ENCODE measurements at regions not wholly inside any gene's neighbourhood (a gene's known extent, or its start where the extent isn't known, plus 50 kb on each side); places are given as distances from the start of the nearest gene placed in this dataset.

GRCh38 chr6:66390393-66390792 is 683.4 kb upstream of the EYS start:
- Histone ChIP-seq H3K27me3 (replicated peaks in 1 of 2; ENCODE audit: control insufficient read depth in 2 of 2, insufficient read depth in 2 of 2, low read length in 1 of 2) (no peaks in the 10 kb centered on the region), H3K9ac (ENCODE audit: control insufficient read depth, insufficient read depth, low read length) (no peak overlapping the region), H3K4me2 (ENCODE audit: control insufficient read depth, insufficient read depth) (no peak overlapping the region), H3K9me3 (replicated peaks; ENCODE audit: control insufficient read depth, insufficient read depth, low read length) (no peaks in the 10 kb centered on the region), H3K4me1 (ENCODE audit: control insufficient read depth, insufficient read depth, low read length) (no peaks in the 10 kb centered on the region), H3K4me3 (no peak overlapping the region), H3K36me3 (ENCODE audit: control insufficient read depth in 2 of 2, insufficient read depth in 2 of 2, low read length in 1 of 2) (no peaks in the 10 kb centered on the region), H4K20me1 (ENCODE audit: control insufficient read depth, insufficient read depth) (no peaks in the 10 kb centered on the region), H2AFZ (ENCODE audit: control insufficient read depth, low read depth, low read length) (no peak overlapping the region), H3K27ac (ENCODE audit: control insufficient read depth, insufficient read depth) (no peak overlapping the region), H3K79me2 (ENCODE audit: control insufficient read depth, insufficient read depth, low read length) (no peaks in the 10 kb centered on the region)
- BruUV-seq (replicated peaks): no TSS peak
- RAD21 ChIA-PET (ENCODE audit: unreplicated experiment): no interaction called here
- POLR2A ChIA-PET: no interaction called here
- 57% methylated on average over 2 of the region's 2 CpGs for WGBS (ENCODE audit: insufficient coverage, insufficient replicate concordance, low lambda C conversion rate, missing lambda C conversion rate)
- FAIRE-seq (no peak), DNase-seq (ENCODE audit: low read depth, low spot score) (no peak), ATAC-seq (no peak)
- no peak for TF ChIP-seq BCLAF1 (IDR thresholded peaks at IDR 0.05)
- TF ChIP-seq ZNF622 (IDR thresholded peaks at IDR 0.05): no peak
- TF ChIP-seq CREM (IDR thresholded peaks at IDR 0.05; ENCODE audit: low read depth): no peak
- TF ChIP-seq SMAD1 (IDR thresholded peaks at IDR 0.05; ENCODE audit: low read depth, partially characterized antibody): no peak
- TF ChIP-seq NFYA (IDR thresholded peaks at IDR 0.05; ENCODE audit: borderline replicate concordance, low read depth, low read length): no peak
- TF ChIP-seq, protein P1, sequence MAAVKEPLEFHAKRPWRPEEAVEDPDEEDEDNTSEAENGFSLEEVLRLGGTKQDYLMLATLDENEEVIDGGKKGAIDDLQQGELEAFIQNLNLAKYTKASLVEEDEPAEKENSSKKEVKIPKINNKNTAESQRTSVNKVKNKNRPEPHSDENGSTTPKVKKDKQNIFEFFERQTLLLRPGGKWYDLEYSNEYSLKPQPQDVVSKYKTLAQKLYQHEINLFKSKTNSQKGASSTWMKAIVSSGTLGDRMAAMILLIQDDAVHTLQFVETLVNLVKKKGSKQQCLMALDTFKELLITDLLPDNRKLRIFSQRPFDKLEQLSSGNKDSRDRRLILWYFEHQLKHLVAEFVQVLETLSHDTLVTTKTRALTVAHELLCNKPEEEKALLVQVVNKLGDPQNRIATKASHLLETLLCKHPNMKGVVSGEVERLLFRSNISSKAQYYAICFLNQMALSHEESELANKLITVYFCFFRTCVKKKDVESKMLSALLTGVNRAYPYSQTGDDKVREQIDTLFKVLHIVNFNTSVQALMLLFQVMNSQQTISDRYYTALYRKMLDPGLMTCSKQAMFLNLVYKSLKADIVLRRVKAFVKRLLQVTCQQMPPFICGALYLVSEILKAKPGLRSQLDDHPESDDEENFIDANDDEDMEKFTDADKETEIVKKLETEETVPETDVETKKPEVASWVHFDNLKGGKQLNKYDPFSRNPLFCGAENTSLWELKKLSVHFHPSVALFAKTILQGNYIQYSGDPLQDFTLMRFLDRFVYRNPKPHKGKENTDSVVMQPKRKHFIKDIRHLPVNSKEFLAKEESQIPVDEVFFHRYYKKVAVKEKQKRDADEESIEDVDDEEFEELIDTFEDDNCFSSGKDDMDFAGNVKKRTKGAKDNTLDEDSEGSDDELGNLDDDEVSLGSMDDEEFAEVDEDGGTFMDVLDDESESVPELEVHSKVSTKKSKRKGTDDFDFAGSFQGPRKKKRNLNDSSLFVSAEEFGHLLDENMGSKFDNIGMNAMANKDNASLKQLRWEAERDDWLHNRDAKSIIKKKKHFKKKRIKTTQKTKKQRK (IDR thresholded peaks at IDR 0.05; ENCODE audit: low read depth, low read length): no peak
- TF ChIP-seq TCF12 (IDR thresholded peaks at IDR 0.05; ENCODE audit: low read depth, low read length): no peak
- no peak for TF ChIP-seq HCFC1 (IDR thresholded peaks at IDR 0.05; ENCODE audit: low read length)
- TF ChIP-seq LARP7 (IDR thresholded peaks at IDR 0.05): no peak
- TF ChIP-seq CHD1 (IDR thresholded peaks at IDR 0.05; ENCODE audit: low read depth, low read length): no peak
- TF ChIP-seq, protein P2, sequence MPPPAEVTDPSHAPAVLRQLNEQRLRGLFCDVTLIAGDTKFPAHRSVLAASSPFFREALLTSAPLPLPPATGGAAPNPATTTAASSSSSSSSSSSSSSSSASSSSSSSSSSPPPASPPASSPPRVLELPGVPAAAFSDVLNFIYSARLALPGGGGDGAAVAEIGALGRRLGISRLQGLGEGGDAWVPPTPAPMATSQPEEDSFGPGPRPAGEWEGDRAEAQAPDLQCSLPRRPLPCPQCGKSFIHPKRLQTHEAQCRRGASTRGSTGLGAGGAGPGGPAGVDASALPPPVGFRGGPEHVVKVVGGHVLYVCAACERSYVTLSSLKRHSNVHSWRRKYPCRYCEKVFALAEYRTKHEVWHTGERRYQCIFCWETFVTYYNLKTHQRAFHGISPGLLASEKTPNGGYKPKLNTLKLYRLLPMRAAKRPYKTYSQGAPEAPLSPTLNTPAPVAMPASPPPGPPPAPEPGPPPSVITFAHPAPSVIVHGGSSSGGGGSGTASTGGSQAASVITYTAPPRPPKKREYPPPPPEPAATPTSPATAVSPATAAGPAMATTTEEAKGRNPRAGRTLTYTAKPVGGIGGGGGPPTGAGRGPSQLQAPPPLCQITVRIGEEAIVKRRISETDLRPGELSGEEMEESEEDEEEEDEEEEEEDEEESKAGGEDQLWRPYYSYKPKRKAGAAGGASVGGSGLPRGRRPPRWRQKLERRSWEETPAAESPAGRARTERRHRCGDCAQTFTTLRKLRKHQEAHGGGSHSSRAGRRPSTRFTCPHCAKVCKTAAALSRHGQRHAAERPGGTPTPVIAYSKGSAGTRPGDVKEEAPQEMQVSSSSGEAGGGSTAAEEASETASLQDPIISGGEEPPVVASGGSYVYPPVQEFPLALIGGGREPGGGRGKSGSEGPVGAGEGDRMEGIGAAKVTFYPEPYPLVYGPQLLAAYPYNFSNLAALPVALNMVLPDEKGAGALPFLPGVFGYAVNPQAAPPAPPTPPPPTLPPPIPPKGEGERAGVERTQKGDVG (CRISPR knock-in tag; IDR thresholded peaks at IDR 0.05): no peak
- no peak for TF ChIP-seq MXI1 (IDR thresholded peaks at IDR 0.05; ENCODE audit: low read depth, low read length)
- no peak for TF ChIP-seq FOXK2 (IDR thresholded peaks at IDR 0.05)
- no peak for TF ChIP-seq SIN3A (IDR thresholded peaks at IDR 0.05; ENCODE audit: low read depth, low read length)
- TF ChIP-seq MEF2A (IDR thresholded peaks at IDR 0.05; ENCODE audit: insufficient read depth, low read depth, low read length): no peak
- TF ChIP-seq CREB1 (IDR thresholded peaks at IDR 0.05; ENCODE audit: low read depth): no peak
- intact Hi-C loops (cut with micrococcal nuclease; ENCODE audit: unreplicated experiment): no loop called here
- SMC1A ChIA-PET (ENCODE audit: uncharacterized antibody, unreplicated experiment): no interaction called here
- CTCF ChIA-PET: no interaction called here
- in situ Hi-C loops (cut with MboI): no loop called here
